OCI-LY7 (cell line): ENCODE measurements at regions not wholly inside any gene's neighbourhood (a gene's known extent, or its start where the extent isn't known, plus 50 kb on each side); places are given as distances from the start of the nearest gene placed in this dataset.

Source experiments
- CTCF ChIP-seq: fragments of 200-600 bp; sonication (generic); conservative IDR thresholded peaks from 2 replicates; pipeline ENCODE4 v1.5.1; 2014; ENCODE audit warnings: mild to moderate bottlenecking, antibody characterized with exemption, low read length, moderate library complexity, mixed read lengths
- EZH2phosphoT487 ChIP-seq: fragments of 200-600 bp; sonication (generic); IDR thresholded peaks from 2 replicates; pipeline ENCODE4 v1.6.1; 2018; ENCODE audit warnings: low read depth, borderline replicate concordance, mild to moderate bottlenecking, mixed run types, antibody characterized with exemption, low read length, moderate library complexity, mixed read lengths

DNA sequence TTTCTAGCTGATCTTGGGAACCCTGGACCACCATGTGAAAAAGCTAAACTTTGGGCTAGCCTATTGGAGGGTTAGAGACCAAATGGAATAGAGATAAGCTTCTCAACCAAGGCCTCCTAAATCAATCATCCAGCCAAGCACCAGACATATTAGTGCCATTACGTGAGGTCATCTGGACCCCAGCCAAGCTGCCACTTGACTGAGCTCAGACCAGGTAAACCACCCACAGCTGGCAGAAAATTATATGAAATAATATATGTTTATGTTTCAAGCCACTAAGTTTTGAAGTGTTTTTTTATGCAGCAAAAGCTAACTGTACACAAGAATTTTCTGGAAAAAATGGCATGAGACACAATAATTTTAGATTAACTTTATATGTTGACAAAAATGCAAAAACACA lies 82.6 kb upstream of the PCGF5 start:
- TF ChIP-seq CTCF (no peak), EZH2phosphoT487 (no peak)
